OCI-LY3 (cell line): ENCODE measurements at regions not wholly inside any gene's neighbourhood (a gene's known extent, or its start where the extent isn't known, plus 50 kb on each side); places are given as distances from the start of the nearest gene placed in this dataset.

Experiments
- CTCF ChIP-seq: fragments of 200-600, 300-600 bp; sonication (generic); IDR thresholded peaks from 2 replicates; pipeline ENCODE4 v1.5.1; 2014; ENCODE audit warnings: antibody characterized with exemption, low read length, low read depth
- EZH2phosphoT487 ChIP-seq: fragments of 200-600 bp; shearing (Covaris generic); IDR thresholded peaks from 2 replicates; pipeline ENCODE4 v1.6.1; 2018; ENCODE audit warnings: antibody characterized with exemption, mixed run types, low read depth

- no peak for TF ChIP-seq CTCF
- TF ChIP-seq EZH2phosphoT487, result no peak
Measured at GRCh38 chr6:21668795-21669194, 75.2 kb downstream of the SOX4 start.
